DMS53 treated with DMSO at 0.1 percent for 48 hours (cell line): ENCODE measurements at regions not wholly inside any gene's neighbourhood (a gene's known extent, or its start where the extent isn't known, plus 50 kb on each side); places are given as distances from the start of the nearest gene placed in this dataset.

Experiments used
- DNase-seq: peaks from one replicate; lab custom pipeline; 2025; ENCODE audit not compliant: unreplicated experiment; lab: John Stamatoyannopoulos, UW

- no peak for DNase-seq
Observed at GRCh38 chr18:34590503-34590902, 119.6 kb upstream of the DTNA start.

DNA sequence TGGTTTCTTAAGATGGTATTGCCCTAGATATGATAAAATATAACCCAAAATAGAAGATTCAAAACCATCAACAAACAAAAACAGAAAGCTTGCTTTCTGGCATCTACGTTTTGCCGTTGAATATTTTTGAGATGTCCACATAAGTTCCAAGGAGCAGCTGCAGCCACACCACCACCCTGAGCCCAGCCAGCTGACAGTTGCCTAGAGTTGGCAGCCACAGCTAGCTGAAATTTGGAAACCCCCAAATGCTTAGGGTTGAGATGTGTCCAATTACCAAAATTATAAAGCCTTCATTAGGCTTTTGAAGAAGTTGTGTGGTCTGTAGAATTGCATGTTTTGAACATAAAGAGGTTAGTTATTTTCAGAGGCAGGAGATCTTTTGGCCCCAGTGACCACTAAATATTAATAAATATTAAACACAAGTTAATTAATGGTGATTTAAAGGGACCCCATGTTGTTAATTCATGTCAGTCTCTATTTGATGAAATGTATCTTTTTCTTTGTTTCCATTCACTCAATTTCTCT lies 118.1 kb upstream of the DTNA start:
- DNase-seq: no peak

- no peak for DNase-seq
Observed at GRCh38 chr18:34592481-34592880, 117.6 kb upstream of the DTNA start.

GRCh38 chr18:34592961-34593382 lies 117.1 kb upstream of the DTNA start:
- no peak for DNase-seq

GRCh38 chr18:34594266-34594665 lies 115.8 kb upstream of the DTNA start:
- DNase-seq: no peak

DNA sequence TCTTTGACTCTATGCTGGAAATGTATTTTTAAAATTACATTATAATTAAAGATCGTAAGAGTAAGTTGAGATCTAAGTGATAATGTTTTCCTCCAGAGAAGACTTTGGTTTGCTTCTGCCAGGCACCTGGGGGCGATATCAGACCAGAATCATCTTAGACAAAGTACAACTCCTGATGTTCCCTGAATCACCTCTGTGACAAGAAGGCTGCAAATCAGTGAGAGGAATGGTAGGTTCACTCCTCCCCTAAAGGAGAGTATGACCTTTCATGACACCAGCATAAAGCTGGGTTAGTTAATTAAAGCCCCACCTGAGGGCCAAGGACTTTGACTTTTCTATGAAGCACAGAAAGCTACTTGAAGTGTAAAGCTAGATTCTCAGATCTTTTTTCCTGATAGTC lies 114.4 kb upstream of the DTNA start:
- DNase-seq: no peak

DNA sequence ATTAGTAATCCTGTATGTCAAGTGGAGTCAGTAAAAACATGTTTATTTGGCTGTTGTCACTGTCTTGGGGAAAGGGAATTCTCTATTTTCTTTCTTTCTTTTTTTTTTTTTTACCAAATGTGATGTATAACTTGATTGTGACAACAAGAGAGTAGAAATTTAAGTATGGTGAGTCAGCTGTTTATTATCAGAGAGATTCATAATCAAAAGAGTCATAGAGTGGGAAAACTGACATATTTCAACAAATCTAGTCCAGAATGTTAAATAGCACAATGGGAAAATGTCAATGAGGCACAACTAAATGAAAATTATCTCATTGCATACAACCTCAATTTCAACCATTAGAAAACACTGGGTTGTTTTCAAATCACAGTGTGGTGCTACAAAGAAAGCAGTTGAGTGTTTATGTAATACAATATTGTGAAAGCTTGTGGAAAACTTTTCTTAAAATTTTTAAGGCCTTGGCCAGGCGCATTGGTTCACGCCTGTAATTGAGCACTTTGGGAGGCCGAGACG lies 111.9 kb upstream of the DTNA start:
- no peak for DNase-seq

DNA sequence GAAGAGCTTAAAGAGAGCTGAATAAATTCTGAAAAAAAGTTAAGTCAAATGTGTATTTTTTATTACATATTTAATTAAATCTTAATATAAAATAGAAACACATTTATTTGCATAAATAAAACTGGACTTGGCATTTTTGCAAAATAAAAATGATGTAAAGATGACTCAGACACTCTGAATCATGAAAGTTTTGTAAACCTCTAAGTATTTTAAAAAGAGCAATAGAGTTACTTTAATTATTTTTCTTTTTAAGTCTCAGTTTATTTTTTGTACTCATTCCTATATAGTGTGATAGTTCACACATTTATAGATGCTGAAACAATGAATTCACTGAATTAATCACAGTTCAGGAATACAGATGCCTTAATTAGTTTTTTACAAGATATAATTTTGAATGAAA lies 109.9 kb upstream of the DTNA start:
- DNase-seq: no peak

GRCh38 chr18:34600874-34601656 lies 109.0 kb upstream of the DTNA start:
- no peak for DNase-seq

DNA sequence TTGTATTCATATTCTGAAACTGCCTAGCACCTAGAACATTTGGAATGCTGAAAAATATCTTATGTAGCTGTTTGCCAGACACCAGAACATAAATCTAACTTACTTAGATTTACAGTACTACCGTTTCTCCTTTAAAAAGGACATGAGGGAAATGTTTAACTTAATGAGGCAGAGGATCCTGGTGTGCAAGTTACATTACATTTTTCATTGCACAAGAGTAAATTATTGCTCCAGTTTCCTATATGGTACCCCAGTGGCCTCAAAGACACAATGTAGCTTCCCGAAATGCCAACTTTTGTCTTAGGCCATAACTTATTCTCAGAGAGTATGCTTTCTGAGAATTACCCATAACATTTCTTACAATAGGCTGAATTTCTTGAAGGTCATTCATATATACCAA lies 105.5 kb upstream of the DTNA start:
- DNase-seq: no peak

- no peak for DNase-seq
Observed at GRCh38 chr18:34606851-34607250, 103.2 kb upstream of the DTNA start.

DNA sequence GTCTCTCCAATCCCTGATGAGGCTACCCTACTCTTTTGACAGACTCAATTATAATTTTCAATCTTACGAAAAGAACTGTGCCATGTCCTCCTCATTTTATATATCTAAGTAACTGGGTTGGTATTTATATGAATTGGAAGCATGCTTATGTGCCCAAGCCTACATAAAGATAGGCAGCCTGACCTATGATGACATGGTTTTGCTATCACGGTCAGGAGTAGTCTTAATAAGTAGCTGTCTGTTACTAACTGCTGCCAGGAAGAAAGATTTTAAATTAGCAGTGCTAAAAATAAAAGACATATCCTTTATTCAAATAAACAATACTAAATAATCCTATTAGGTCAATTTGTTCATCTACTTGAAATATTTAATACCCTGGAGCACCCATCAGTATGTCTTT lies 102.0 kb upstream of the DTNA start:
- no peak for DNase-seq

- no peak for DNase-seq
Observed at GRCh38 chr18:34609986-34610648, 100.0 kb upstream of the DTNA start.

DNA sequence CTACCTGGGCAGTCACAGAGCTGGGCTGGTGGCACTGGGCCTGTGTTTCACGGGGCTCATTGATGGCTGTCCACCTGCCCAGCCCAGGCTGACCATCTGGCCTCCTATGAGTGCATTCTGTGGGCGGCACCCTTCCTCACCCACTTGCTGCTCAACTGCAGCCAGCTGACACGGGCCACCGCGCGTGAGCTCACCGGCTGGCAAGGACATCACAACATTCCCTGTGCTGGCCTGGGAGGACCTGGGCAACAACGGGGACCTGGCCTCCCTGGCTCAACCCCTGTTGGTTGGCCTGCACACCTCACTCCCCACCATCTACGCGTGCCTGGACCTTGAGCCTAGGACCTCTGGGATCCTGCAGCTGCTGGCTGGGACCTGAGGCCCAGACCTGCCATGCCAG lies 98.2 kb upstream of the DTNA start:
- no peak for DNase-seq

- DNase-seq: no peak
Observed at GRCh38 chr18:34620258-34620861, 89.7 kb upstream of the DTNA start.

DNA sequence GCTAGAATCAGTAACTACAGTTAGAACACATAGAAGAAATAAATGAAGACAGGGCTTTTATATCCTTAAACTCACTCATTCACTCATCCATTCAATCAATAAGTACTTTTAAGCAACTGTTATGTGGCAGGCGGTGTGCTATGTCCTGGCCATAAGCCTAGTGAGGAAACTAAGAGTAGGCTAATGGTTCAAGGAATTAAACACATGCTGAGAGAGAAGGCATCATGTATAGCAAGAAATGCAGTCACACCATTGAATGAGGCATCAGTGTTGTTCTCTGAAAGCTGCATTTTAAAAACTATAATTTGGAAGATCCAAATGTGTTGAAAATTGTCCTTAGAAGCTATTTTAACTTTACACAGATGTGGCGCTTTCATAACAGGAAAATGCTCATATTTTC lies 86.5 kb upstream of the DTNA start:
- no peak for DNase-seq

GRCh38 chr18:34624551-34624950 lies 85.5 kb upstream of the DTNA start:
- DNase-seq: peak; percentile 55

DNA sequence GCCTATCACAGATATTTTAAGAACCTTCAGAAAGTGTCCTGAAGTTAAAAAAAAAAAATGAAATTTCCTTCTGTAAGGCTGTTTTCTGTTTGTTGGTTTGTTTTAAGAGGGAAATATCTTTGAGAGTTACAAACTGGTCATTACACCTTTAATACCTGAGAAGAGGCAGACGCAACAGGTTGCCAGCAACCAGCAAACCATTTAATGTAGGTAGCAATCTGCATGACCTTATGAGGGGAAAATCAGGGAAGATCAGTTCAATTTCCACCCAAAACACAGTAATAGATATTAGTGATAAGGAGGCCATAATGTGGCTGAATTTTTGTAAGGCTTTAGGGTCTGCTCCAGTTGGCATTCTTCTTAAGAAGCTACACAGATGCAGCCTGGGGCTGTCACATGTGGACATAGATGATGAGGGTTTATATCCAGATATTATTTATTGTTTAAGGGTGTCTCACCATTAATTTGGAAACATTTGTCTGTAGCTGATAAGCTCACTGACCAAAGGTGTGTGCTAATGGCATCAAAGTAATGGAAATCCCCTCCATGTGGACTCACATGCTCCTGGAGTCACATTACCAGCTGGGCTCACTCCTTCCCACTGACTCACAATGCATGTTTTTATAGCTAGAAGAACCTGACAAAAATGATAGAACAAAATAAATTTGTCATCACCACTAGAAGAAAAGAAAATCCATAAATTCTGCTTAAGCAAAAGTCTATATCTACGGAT lies 83.5 kb upstream of the DTNA start:
- no peak for DNase-seq

DNA sequence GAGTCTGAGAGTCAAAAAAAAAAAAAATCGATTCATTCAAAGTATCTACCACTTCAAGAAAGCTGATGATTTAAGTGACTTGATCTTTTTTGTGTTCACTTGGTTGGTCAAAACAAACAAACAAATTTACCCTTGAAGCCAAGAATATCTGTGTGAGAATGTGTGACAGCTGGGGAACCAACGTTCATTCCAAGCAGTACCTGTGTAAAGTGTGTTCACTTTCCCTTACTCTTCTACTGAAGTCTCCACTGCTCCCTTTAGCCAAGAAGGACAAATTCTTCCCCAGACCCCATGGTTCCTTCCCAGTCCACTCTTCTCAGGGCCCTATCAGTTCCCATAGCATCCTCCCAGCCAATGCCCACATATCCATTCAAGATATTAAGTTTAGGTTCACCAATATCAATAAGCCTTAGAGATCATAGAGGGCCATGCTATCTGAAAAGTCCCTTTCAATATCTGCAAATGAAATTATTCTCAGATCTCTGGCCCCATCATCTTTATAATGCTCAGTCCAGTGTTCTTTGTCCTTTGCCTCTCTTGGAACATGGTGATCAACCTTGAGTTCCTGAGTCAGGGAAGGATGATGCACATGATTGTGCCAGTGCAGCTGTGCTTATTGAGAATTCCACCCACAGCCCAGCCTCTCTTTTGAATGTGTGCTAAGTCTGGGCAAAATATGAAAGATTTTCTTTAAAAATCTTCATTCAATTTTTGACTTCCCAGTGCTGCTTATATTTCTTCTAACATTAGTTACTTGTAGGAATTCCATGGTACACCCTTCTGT lies 82.8 kb upstream of the DTNA start:
- no peak for DNase-seq
